Amniotic epithelial cell (primary cell): ENCODE measurements at regions not wholly inside any gene's neighbourhood (a gene's known extent, or its start where the extent isn't known, plus 50 kb on each side); places are given as distances from the start of the nearest gene placed in this dataset.
A peak's percentile ranks its signal among the peaks of the same experiment; 100 is the strongest.
"Not testable (repeated sequence)": the region's sequence is repeated elsewhere in the genome, so short reads cannot be mapped to it uniquely, and the experiment has no call there.

Experiments used
- DNase-seq: peaks from one replicate; pipeline ENCODE4 v3.0.0-alpha.2; 2010; ENCODE audit warnings: low read depth

DNA sequence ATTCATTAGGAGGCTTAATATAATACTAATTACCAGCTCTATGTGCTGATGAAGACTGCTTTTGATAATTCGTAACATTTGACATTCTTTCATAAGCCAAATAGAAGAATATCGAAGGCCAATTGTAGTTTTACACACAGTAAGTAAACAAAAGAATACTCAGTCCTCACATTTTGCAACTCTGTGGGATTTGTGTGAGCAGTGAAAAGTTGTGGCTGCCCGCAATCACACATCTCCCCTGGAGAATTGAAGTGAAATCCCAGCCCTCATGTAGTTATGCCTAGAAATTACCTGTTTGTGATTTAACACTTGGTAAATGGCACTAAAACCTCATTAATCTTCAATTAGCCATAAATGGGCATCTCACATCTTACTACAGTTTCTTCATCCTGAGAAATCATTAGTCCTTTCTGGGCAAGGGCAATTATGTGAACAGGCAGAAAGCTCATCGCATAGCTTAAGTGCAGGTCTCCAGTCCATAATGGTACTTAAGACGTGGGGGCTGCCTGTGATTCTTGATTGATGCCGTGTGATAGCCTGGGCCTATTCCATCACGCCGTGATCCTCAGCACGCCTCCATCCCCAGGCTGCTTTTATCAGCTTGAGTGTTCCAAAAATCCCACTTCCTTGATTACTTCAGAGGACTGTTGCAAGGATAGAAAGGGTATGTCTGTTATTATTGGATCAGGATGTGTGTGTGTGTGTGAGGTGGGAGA, 97.9 kb upstream of the METTL14 start:
- DNase-seq: no peak

DNA sequence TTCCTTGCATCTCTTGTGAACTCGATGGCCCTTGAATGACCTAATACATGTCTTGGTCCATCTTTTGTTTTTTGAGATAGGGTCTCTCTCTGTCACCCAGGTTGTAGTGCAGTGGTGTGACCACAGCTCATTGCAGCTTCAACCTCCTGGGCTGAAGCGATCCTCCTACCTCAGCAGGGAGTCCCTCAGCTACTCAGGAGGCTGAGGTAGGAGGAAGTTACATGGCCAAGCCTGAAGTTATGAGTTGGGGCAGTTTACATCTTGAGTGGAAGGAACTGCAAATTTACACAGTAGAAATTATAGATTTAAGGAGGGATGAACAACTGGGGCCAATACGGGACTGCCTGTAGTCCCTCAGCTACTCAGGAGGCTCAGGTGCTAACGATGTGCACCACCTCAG, 97.2 kb upstream of the METTL14 start:
- DNase-seq: no peak

DNA sequence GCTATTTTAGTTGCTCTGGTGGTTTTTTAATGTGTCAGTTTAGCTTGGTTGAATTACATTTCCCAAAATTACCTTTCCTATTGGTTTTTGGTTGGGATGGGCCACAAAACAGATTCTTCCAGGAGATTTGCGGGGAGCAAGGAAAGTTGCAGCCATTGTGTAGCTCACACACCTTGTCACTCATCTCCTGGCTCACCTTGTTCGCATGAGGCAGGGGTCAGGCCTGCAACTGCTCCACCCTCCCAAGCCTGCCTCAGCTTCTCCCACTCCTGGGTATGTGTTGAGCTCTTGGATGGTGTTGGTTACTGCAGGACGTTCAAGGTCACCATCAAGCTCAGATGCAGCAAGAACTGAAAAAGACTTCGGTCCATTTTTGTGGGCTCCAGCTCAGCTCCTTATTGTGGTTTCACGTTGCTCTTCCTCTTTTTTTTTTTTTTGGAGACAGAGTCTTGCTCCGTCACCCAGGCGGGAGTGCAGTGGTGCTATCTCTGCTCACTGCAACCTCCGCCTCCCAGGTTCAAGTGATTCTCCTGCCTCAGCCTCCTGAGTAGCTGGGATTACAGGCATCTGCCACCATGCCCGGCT, 95.6 kb upstream of the METTL14 start:
- no peak for DNase-seq

GRCh38 chr4:118591339-118592046, 93.7 kb upstream of the METTL14 start:
- peak; percentile 92 for DNase-seq

DNA sequence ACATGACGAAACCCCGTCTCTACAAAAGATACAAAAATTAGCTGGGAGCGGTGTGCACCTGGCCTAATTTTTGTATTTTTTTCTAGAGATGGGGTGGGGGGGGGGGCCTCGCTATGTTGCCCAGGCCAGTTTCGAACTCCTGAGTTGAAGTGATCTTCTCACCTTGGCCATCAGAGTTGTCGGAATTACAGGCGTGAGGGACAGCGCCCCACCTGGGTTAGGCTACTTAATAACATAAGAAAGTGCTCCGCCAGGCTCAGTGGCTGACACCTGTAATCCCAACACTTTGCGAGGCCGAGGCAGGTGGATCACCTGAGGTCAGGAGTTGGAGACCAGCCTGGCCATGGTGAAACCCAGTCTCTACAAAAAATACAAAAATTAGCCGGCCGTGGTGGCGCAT, 92.9 kb upstream of the METTL14 start:
- DNase-seq: not testable (repeated sequence)

GRCh38 chr4:118595883-118596282, 89.3 kb upstream of the METTL14 start:
- DNase-seq: not testable (repeated sequence)

- not testable (repeated sequence) for DNase-seq
These were observed 60.1 kb upstream of the METTL14 start for GRCh38 chr4:118625097-118625496.

DNA sequence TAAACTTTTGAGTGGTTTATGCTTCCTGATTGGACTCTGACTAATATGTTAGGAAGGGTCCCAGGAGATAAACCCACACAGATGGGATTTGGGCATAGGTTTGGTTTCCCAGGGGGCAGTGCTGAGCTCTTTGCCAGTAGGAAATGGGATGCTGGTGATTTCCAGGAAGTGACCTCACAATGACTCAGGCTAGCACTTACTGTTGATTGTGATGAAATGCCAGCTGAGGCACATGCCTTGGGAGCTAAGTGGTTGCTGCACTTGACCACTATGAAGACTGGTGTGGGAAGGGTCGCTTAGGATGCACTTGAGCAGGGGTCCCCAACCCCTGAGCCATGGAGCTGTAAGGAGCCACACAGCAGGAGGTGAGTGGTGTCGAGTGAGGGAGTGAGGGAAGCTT, 55.5 kb upstream of the METTL14 start:
- DNase-seq: peak; percentile 74

DNA sequence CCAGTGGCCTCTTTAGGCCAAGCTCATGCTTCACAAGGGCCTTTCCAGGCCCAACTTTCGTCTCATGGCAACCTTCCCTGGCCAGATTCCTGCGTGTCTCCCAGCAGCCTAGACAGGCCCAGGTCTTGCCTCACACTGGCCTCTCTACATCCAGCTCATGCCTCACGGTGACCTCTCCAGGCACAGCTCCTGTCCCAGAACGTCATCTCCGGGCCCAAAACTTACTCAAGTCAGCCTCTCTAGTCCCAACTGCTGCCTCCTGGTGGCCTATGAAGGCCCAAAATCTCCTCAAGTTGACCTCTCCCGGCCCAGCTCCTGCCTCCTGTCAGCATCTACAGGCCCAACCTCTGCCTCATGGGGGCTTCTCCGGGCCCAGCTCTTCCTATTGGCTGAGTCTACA, 54.3 kb upstream of the METTL14 start:
- DNase-seq: not testable (repeated sequence)

DNA sequence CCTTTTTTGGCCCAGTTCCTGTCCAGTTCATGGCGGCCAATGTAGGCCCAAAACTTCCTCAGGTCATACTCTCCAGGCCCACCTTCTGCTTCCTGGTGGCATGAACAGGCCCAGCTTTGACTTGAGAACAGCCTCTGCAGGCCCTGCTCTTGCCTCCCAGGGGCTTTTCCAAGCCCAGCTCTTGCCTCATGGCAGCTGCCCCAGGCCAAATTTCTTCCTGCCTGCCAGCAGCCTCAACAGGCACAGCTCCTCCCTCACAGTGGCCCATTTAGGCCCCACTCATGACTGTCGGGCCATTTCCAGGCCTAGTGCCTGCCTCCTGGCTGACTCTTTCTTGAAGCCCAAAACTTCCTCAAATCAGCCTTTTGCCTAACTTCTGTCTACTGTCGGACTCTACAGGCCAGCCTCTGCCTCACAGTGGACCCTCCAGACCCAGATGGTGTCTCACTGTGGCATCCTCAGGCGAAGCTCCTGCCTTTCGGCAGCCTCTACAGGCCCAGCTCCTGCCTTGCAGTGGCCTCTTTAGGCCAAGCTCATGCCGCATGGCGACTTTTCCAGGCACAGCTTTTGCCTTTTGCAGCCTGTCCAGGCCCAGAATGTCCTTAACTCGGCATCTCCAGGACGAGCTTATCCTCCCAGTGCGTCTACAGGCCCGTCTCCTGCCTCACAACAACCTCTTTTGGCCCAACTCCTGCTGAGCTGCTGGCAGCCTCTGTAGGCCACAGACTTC, 53.7 kb upstream of the METTL14 start:
- not testable (repeated sequence) for DNase-seq

GRCh38 chr4:118633476-118633875, 51.7 kb upstream of the METTL14 start:
- DNase-seq: not testable (repeated sequence)

DNA sequence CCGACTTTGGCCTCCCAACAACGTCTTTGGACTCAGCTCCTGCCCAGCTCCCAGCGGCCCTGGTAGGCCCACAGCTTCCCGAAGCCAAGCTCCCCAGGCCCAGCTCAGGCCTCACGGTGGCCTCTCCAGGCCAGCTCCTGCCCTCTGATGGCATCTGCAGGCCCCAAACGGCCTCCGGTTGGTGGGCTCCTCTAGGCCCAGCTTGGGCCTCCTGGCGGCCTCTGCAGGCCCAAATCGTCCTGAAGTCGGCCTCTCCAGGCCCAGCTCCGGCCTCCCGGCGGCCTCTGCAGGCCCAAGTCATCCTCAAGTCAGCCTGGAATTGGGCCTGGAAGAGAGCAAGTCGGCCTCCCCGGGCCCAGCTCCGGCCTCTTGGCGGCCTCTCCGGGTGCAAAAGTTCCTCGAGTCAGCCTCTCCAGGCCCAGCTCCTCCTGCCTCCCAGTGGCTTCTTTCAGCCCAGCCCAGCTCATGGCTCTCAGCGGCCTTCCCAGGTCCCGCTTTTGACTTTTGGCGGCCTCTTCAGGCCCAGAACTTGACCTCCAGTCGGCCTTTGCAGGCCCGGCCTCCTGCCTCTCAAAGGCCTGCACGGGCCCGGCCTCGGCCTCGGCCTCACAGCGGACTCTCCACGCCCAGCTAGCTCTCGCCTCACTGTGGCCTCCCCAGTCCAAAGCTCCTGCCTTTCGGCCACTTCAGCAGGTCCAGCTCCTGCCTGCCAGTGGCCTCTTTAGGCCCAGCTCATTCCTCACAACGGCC, 50.9 kb upstream of the METTL14 start:
- not testable (repeated sequence) for DNase-seq
